Panc1 (cell line): ENCODE measurements at regions not wholly inside any gene's neighbourhood (a gene's known extent, or its start where the extent isn't known, plus 50 kb on each side); places are given as distances from the start of the nearest gene placed in this dataset.
"Not testable (repeated sequence)": the region's sequence is repeated elsewhere in the genome, so short reads cannot be mapped to it uniquely, and the experiment has no call there.

Experiments
- ATAC-seq: fragments of 200-7000 bp; cut with Tn5 transposase; 2 replicates; pipeline ENCODE4 v1.9.1; 2020; ENCODE audit warnings: mild to moderate bottlenecking, moderate library complexity
- BruUV-seq: library from RNA; stranded (reverse); fragments of 400-500 nt; replicated peaks from 2 replicates; lab custom pipeline; 2021; lab: Mats Ljungman, UMichigan
- CTCF ChIA-PET: fragments of 300-600 bp; sonication (Branson Sonifier 250); formaldehyde crosslinking; loops from one replicate; lab custom pipeline; 2022; ENCODE audit warnings: antibody characterized with exemption; lab: Charles Lee
- POLR2A ChIA-PET: fragments of 300-600 bp; sonication (Branson Sonifier 250); formaldehyde crosslinking; loops from one replicate; lab custom pipeline; 2022; ENCODE audit warnings: antibody characterized with exemption; lab: Charles Lee
- DNase-seq: peaks from one replicate; pipeline ENCODE4 v3.0.0-alpha.2; 2010; ENCODE audit warnings: low read depth, low spot score
- H3K27ac ChIP-seq: 2 replicates; pipeline ENCODE4 v1.5.1; 2011; ENCODE audit warnings: mild to moderate bottlenecking, low read length, inconsistent platforms
- H3K27me3 ChIP-seq: fragments of 200-500 bp; sonication (Bioruptor generic); 2 replicates; pipeline ENCODE4 v1.6.0; 2014; ENCODE audit warnings: low read length, inconsistent platforms; ENCODE audit not compliant: control insufficient read depth, insufficient read depth
- H3K36me3 ChIP-seq: fragments of 200-500 bp; sonication (Bioruptor generic); 2 replicates; pipeline ENCODE4 v1.5.1; 2014; ENCODE audit warnings: inconsistent platforms, mild to moderate bottlenecking, low read length, moderate library complexity; ENCODE audit not compliant: control insufficient read depth, insufficient read depth
- H3K4me1 ChIP-seq: 2 replicates; pipeline ENCODE4 v1.5.1; 2011; ENCODE audit warnings: inconsistent platforms, mild to moderate bottlenecking, low read length, moderate library complexity; ENCODE audit not compliant: control insufficient read depth, insufficient read depth
- H3K4me3 ChIP-seq, 2 experiments: 2 replicates each; pipeline ENCODE4 v1.5.1; 2011 to 2012; ENCODE audit warnings: low read depth in 2 of 2, low read length in 2 of 2, mild to moderate bottlenecking in 2 of 2, inconsistent platforms in 1 of 2, moderate library complexity in 1 of 2
- H3K9me3 ChIP-seq: fragments of 200-500 bp; sonication (Bioruptor generic); 2 replicates; pipeline ENCODE4 v1.5.1; 2014; ENCODE audit warnings: low read depth, mild to moderate bottlenecking, inconsistent platforms, low read length, moderate library complexity; ENCODE audit not compliant: control insufficient read depth, insufficient read depth
- POLR2AphosphoS5 ChIP-seq: IDR thresholded peaks from 2 replicates; pipeline ENCODE4 v1.6.1; 2012; ENCODE audit warnings: mild to moderate bottlenecking, low read depth, low read length, moderate library complexity
- SIN3A ChIP-seq: IDR thresholded peaks from 2 replicates; pipeline ENCODE4 v1.6.1; 2012; ENCODE audit warnings: low read depth, mild to moderate bottlenecking, low read length, moderate library complexity, borderline replicate concordance; ENCODE audit not compliant: insufficient read depth
- TCF7L2 ChIP-seq: IDR thresholded peaks from 2 replicates; pipeline ENCODE4 v1.6.1; 2011; ENCODE audit warnings: mild to moderate bottlenecking, low read depth, low read length, inconsistent platforms
- in situ Hi-C: cut with HindIII; loops from 2 replicates; pipeline ENCODE4 v1.10.0; 2016; ENCODE audit warnings: low sequenced_read_pairs, low pct_unique_long_range_greater_than_20kb
- intact Hi-C: fragments of 100-400 bp; cut with micrococcal nuclease; formaldehyde crosslinking; loops from one replicate; pipeline ENCODE4 v1.10.0; 2022; ENCODE audit not compliant: unreplicated experiment
- TF ChIP-seq, protein P1 (sequence below), 2 experiments: IDR thresholded peaks; 2 replicates each; pipeline ENCODE4 v1.6.1; 2011 to 2012; ENCODE audit warnings: low read depth in 2 of 2, control low read depth in 1 of 2, low read length in 1 of 2, mild to moderate bottlenecking in 1 of 2, moderate library complexity in 1 of 2; ENCODE audit not compliant: insufficient read depth in 1 of 2
- TF ChIP-seq, protein P2 (sequence below): fragments of 450-650 bp; IDR thresholded peaks from 2 replicates; pipeline ENCODE4 v1.5.1; 2017; ENCODE audit warnings: mild to moderate bottlenecking

DNA sequence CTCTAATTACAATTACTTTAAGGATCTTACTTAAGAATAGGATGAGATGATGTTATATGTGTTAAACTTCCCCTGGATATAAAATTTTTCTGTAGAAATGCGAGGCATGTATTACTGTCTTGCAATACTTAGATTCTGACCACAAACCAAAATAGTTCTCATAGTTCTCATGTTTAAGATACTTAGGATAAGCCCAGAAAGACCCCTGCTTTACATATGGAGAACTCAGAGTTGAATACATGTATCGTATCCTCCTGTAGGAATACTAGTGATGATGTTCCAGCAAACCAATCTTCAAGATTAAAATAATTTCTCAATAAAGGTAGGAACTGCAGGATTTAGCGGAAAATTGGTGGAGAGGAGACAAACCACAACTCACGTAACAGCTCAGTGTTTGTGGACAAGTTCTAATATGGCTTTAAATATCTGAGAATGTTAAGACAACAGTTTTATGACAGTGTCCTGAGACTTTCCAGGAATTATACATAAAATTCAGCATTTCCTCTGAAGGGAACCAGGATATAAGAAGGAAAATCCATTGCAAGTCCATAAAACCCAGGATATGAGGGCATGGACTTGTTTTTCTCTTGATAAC is 114.7 kb upstream of the CRY1 start:
- ChIA-PET CTCF (no interaction called here), POLR2A (no interaction called here)
- DNase-seq (no peak), ATAC-seq (no peak)
- Histone ChIP-seq H3K27ac (no peak overlapping the region), H3K4me1 (no peaks in the 10 kb centered on the region), H3K36me3 (no peaks in the 10 kb centered on the region), H3K9me3 (no peaks in the 10 kb centered on the region), H3K27me3 (no peaks in the 10 kb centered on the region; the same call in 1 of the 2 replicates), H3K4me3 (no peak overlapping the region)
- no TSS peak for BruUV-seq
- TF ChIP-seq SIN3A: no peak
- TF ChIP-seq TCF7L2: no peak
- TF ChIP-seq, protein P1, sequence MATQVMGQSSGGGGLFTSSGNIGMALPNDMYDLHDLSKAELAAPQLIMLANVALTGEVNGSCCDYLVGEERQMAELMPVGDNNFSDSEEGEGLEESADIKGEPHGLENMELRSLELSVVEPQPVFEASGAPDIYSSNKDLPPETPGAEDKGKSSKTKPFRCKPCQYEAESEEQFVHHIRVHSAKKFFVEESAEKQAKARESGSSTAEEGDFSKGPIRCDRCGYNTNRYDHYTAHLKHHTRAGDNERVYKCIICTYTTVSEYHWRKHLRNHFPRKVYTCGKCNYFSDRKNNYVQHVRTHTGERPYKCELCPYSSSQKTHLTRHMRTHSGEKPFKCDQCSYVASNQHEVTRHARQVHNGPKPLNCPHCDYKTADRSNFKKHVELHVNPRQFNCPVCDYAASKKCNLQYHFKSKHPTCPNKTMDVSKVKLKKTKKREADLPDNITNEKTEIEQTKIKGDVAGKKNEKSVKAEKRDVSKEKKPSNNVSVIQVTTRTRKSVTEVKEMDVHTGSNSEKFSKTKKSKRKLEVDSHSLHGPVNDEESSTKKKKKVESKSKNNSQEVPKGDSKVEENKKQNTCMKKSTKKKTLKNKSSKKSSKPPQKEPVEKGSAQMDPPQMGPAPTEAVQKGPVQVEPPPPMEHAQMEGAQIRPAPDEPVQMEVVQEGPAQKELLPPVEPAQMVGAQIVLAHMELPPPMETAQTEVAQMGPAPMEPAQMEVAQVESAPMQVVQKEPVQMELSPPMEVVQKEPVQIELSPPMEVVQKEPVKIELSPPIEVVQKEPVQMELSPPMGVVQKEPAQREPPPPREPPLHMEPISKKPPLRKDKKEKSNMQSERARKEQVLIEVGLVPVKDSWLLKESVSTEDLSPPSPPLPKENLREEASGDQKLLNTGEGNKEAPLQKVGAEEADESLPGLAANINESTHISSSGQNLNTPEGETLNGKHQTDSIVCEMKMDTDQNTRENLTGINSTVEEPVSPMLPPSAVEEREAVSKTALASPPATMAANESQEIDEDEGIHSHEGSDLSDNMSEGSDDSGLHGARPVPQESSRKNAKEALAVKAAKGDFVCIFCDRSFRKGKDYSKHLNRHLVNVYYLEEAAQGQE (IDR thresholded peaks at IDR 0.05; ENCODE audit: insufficient read depth in 1 of 2, low read depth in 2 of 2, low read length in 1 of 2): no peak
- TF ChIP-seq POLR2AphosphoS5: no peak
- TF ChIP-seq, protein P2, sequence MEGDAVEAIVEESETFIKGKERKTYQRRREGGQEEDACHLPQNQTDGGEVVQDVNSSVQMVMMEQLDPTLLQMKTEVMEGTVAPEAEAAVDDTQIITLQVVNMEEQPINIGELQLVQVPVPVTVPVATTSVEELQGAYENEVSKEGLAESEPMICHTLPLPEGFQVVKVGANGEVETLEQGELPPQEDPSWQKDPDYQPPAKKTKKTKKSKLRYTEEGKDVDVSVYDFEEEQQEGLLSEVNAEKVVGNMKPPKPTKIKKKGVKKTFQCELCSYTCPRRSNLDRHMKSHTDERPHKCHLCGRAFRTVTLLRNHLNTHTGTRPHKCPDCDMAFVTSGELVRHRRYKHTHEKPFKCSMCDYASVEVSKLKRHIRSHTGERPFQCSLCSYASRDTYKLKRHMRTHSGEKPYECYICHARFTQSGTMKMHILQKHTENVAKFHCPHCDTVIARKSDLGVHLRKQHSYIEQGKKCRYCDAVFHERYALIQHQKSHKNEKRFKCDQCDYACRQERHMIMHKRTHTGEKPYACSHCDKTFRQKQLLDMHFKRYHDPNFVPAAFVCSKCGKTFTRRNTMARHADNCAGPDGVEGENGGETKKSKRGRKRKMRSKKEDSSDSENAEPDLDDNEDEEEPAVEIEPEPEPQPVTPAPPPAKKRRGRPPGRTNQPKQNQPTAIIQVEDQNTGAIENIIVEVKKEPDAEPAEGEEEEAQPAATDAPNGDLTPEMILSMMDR: no peak
- intact Hi-C loops (no loop called here), in situ Hi-C loops (no loop called here)

DNA sequence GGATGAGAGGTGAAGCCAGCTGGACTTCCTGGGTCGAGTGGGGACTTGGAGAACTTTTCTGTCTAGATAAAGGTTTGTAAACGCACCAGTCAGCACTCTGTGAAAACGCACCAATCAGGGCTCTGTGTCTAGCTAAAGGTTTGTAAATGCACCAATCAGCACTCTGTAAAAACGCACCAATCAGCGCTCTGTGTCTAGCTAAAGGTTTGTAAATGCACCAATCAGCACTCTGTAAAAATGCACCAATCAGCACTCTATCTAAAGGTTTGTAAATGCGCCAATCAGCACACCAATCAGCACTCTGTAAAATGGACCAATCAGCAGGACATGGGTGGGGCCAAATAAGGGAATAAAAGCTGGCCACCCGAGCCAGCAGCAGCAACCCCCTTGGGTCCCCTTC is 116.4 kb upstream of the CRY1 start:
- intact Hi-C loops: not testable (repeated sequence)

DNA sequence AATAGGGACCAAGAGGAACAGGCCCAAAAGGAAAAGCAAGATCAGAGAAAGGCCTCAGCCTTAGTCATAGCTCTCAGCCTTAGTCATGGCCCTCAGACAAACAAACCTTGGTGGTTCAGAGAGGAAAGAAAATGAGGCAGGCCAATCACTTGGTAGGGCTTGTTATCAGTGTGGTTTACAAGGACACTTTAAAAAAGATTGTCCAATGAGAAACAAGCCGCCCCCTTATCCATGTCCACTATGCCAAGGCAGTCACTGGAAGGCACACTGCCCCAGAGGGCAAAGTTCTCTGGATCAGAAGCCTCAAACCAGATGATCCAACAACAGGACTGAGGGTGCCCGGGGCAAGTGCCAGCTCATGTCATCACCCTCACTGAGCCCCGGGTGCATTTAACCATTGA is 121.0 kb upstream of the CRY1 start:
- ATAC-seq, DNase-seq, H3K9me3 ChIP-seq, intact Hi-C loops, H3K4me3 ChIP-seq, BruUV-seq, H3K36me3 ChIP-seq, H3K27me3 ChIP-seq, in situ Hi-C loops, H3K4me1 ChIP-seq, CTCF ChIA-PET, POLR2A ChIA-PET, H3K27ac ChIP-seq: not testable (repeated sequence)

More for the DNA sequence above, 116.4 kb upstream of the CRY1 start:
- H3K36me3 ChIP-seq, DNase-seq, H3K27ac ChIP-seq, BruUV-seq, H3K4me3 ChIP-seq, H3K27me3 ChIP-seq, H3K9me3 ChIP-seq, POLR2A ChIA-PET, ATAC-seq, in situ Hi-C loops, H3K4me1 ChIP-seq, CTCF ChIA-PET: not testable (repeated sequence)

DNA sequence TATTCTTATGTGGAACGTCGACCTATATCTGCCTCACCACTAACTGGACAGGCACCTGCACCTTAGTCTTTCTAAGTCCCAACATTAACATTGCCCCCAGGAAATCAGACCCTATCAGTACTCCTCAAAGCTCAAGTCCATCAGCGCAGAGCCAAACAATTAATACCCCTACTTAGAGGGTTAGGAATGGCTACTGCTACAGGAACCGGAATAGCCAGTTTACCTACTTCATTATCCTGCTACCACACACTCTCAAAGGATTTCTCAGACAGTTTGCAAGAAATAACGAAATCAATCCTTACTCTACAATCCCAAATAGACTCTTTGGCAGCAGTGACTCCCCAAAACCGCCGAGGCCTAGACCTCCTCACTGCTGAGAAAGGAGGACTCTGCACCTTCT is 123.1 kb upstream of the CRY1 start:
- ATAC-seq, H3K4me1 ChIP-seq, POLR2A ChIA-PET, H3K36me3 ChIP-seq, intact Hi-C loops, H3K27ac ChIP-seq, in situ Hi-C loops, BruUV-seq, CTCF ChIA-PET, H3K9me3 ChIP-seq, DNase-seq, H3K27me3 ChIP-seq, H3K4me3 ChIP-seq: not testable (repeated sequence)
